Peyer's patch (tissue), 4 donors: ENCODE measurements at regions not wholly inside any gene's neighbourhood (a gene's known extent, or its start where the extent isn't known, plus 50 kb on each side); places are given as distances from the start of the nearest gene placed in this dataset.

Source experiments
- POLR2A ChIP-seq, 2 donors: fragments of 450-650 bp; IDR thresholded peaks; one replicate each; pipeline ENCODE4 v1.5.1; 2017; ENCODE audit warnings: antibody characterized with exemption in 2 of 2, mild to moderate bottlenecking in 2 of 2, moderate library complexity in 2 of 2
- TF ChIP-seq, protein P1 (sequence below), 6 experiments: fragments of 450-650 bp in 4 of 6; fragments of 200-600 bp in 2 of 6; sonication (generic) in 1 of 6; IDR thresholded peaks; one replicate each; pipeline ENCODE4 v1.5.1; 2017 to 2019; ENCODE audit warnings: antibody characterized with exemption in 6 of 6, mild to moderate bottlenecking in 3 of 6, moderate library complexity in 1 of 6

DNA sequence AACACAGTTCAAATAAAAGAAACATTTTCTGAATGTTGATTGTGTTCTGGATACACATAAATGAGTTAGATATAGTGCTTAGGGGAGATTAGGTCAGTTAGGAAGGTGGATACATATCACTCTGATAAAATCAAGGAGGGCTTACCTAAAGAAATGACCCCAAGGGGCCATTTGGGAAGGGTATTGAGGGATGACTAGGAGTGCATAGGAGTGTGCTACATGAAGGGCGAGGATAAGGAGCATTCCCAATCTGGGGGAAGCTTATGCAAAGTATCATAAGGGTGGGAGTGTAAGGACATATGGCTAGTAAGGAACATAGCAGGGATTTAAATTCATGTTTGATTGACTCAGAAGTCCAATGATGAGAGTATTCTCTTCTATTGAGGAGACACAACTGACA lies 183.6 kb downstream of the NSG2 start:
- no peak for TF ChIP-seq POLR2A (IDR thresholded peaks at IDR 0.05)
- TF ChIP-seq, protein P1, sequence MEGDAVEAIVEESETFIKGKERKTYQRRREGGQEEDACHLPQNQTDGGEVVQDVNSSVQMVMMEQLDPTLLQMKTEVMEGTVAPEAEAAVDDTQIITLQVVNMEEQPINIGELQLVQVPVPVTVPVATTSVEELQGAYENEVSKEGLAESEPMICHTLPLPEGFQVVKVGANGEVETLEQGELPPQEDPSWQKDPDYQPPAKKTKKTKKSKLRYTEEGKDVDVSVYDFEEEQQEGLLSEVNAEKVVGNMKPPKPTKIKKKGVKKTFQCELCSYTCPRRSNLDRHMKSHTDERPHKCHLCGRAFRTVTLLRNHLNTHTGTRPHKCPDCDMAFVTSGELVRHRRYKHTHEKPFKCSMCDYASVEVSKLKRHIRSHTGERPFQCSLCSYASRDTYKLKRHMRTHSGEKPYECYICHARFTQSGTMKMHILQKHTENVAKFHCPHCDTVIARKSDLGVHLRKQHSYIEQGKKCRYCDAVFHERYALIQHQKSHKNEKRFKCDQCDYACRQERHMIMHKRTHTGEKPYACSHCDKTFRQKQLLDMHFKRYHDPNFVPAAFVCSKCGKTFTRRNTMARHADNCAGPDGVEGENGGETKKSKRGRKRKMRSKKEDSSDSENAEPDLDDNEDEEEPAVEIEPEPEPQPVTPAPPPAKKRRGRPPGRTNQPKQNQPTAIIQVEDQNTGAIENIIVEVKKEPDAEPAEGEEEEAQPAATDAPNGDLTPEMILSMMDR (IDR thresholded peaks at IDR 0.05) = no peak
